Neural cell (in vitro differentiated cells): ENCODE measurements at regions not wholly inside any gene's neighbourhood (a gene's known extent, or its start where the extent isn't known, plus 50 kb on each side); places are given as distances from the start of the nearest gene placed in this dataset.

Experiments used
- H2AFZ ChIP-seq: fragments of 200-600, 300-800 bp; sonication (generic), shearing (Covaris generic); 2 replicates; pipeline ENCODE4 v1.6.0; 2014; ENCODE audit warnings: low read depth, mild to moderate bottlenecking, antibody characterized with exemption, low read length, moderate library complexity
- H3F3A ChIP-seq: fragments of 200-600 bp; shearing (Covaris generic); 2 replicates; pipeline ENCODE4 v1.6.1; 2016; ENCODE audit warnings: mild to moderate bottlenecking, moderate library complexity, mixed read lengths, antibody characterized with exemption, low read length; ENCODE audit not compliant: insufficient read depth, poor library complexity, severe bottlenecking
- H3K27ac ChIP-seq: fragments of 200-600, 300-800 bp; sonication (generic), shearing (Covaris generic); 2 replicates; pipeline ENCODE4 v1.5.1; 2014; ENCODE audit warnings: mild to moderate bottlenecking, low read length, moderate library complexity
- H3K27me3 ChIP-seq: fragments of 300-800, 200-600 bp; sonication (generic), shearing (Covaris generic); 2 replicates; pipeline ENCODE4 v1.6.0; 2014; ENCODE audit warnings: mild to moderate bottlenecking, low read depth, low read length, moderate library complexity; ENCODE audit not compliant: insufficient read depth
- H3K36me3 ChIP-seq: fragments of 300-800, 200-600 bp; sonication (generic), shearing (Covaris generic); 2 replicates; pipeline ENCODE4 v1.5.1; 2014; ENCODE audit warnings: mild to moderate bottlenecking, antibody characterized with exemption, low read length, moderate library complexity; ENCODE audit not compliant: insufficient read depth
- H3K4me2 ChIP-seq: fragments of 300-800, 200-600 bp; sonication (generic), shearing (Covaris generic); 2 replicates; pipeline ENCODE4 v1.6.0; 2014; ENCODE audit warnings: mild to moderate bottlenecking, low read length
- H3K4me3 ChIP-seq: fragments of 300-800, 200-600 bp; sonication (generic), shearing (Covaris generic); 2 replicates; pipeline ENCODE4 v1.5.1; 2014; ENCODE audit warnings: mild to moderate bottlenecking, low read length, moderate library complexity
- H3K79me2 ChIP-seq: fragments of 200-600 bp; shearing (Covaris generic); replicated peaks from 2 replicates; pipeline ENCODE4 v1.6.0; 2014; ENCODE audit warnings: mild to moderate bottlenecking, low read length, moderate library complexity; ENCODE audit not compliant: insufficient read depth
- H3K9ac ChIP-seq: fragments of 300-800, 200-600 bp; sonication (generic), shearing (Covaris generic); 2 replicates; pipeline ENCODE4 v1.6.1; 2016; ENCODE audit warnings: mild to moderate bottlenecking, low read length, mixed read lengths
- H3K9me2 ChIP-seq: fragments of 200-600 bp; shearing (Covaris generic); 2 replicates; pipeline ENCODE4 v1.6.1; 2016; ENCODE audit warnings: mild to moderate bottlenecking, low read length, mixed read lengths; ENCODE audit not compliant: insufficient read depth
- H3K9me3 ChIP-seq: fragments of 200-600, 300-800 bp; sonication (generic), shearing (Covaris generic); 2 replicates; pipeline ENCODE4 v1.6.1; 2016; ENCODE audit warnings: mild to moderate bottlenecking, mixed run types, low read length, moderate library complexity, mixed read lengths
- H4K20me1 ChIP-seq: fragments of 200-600 bp; shearing (Covaris generic); 2 replicates; pipeline ENCODE4 v1.6.1; 2016; ENCODE audit warnings: mild to moderate bottlenecking, mixed run types; ENCODE audit not compliant: insufficient read depth
- EP300 ChIP-seq: fragments of 450-650 bp; conservative IDR thresholded peaks from 2 replicates; pipeline ENCODE4 v1.6.1; 2014; ENCODE audit warnings: antibody characterized with exemption, mild to moderate bottlenecking, moderate library complexity; ENCODE audit not compliant: poor library complexity, severe bottlenecking
- EZH2 ChIP-seq: fragments of 200-600, 300-800 bp; shearing (Covaris generic), sonication (generic); IDR thresholded peaks from 2 replicates; pipeline ENCODE4 v1.6.1; 2014; ENCODE audit warnings: antibody characterized with exemption, low read length, borderline replicate concordance, mild to moderate bottlenecking; ENCODE audit not compliant: insufficient read depth, poor library complexity, severe bottlenecking
- MXI1 ChIP-seq: fragments of 450-650 bp; conservative IDR thresholded peaks from 2 replicates; pipeline ENCODE4 v1.6.1; 2014; ENCODE audit warnings: antibody characterized with exemption, mild to moderate bottlenecking; ENCODE audit not compliant: poor library complexity, severe bottlenecking
- POLR2AphosphoS5 ChIP-seq: IDR thresholded peaks from 2 replicates; pipeline ENCODE4 v1.6.1; 2012
- RAD21 ChIP-seq: fragments of 450-650 bp; conservative IDR thresholded peaks from 2 replicates; pipeline ENCODE4 v1.6.1; 2014; ENCODE audit warnings: antibody characterized with exemption, mild to moderate bottlenecking, moderate library complexity
- SMC3 ChIP-seq: fragments of 450-650 bp; conservative IDR thresholded peaks from 2 replicates; pipeline ENCODE4 v1.6.1; 2014; ENCODE audit warnings: antibody characterized with exemption, mild to moderate bottlenecking, moderate library complexity; ENCODE audit not compliant: poor library complexity
- TAF1 ChIP-seq: IDR thresholded peaks from 2 replicates; pipeline ENCODE4 v1.6.1; 2012; ENCODE audit warnings: low read depth
- TF ChIP-seq, protein P1 (sequence below): IDR thresholded peaks from 2 replicates; pipeline ENCODE4 v1.6.1; 2012; ENCODE audit warnings: borderline replicate concordance
- TF ChIP-seq, protein P2 (sequence below): fragments of 450-650 bp; IDR thresholded peaks from 2 replicates; pipeline ENCODE4 v1.5.1; 2014; ENCODE audit warnings: antibody characterized with exemption, mild to moderate bottlenecking, moderate library complexity; ENCODE audit not compliant: poor library complexity, severe bottlenecking

DNA sequence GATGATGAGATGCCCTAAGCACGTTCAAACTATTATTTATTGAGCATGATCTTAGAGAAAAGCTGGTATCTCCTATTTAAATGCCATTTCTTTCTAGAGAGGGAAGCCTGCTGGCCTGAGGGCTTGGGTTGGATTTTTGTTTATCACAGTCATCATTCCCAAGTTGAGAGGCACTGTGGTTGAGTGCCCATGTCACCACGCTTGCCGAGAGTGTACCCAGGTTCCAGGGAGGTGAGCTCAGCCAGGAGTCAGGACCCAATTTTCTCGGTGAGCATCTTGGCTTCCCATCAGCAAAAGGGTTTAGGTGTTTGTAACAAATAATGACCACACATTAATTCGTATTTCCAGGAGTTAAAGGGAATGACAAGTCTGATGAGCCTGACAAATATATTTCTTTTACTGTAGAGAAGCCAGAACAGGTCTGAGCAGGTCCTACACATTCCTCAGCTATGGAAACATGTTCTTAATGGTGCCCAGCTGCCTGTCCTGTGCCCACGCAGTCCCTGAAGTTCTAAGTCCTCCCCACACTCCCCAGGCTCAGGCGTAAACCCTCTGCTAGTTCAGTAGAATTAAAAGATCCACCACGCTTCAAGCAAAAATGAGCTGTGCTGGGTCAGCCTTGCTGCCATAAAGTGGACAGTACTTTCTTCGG lies 258.9 kb upstream of the IRX2 start:
- Histone ChIP-seq H3K9ac (no peak overlapping the region), H3K4me2 (no peak overlapping the region), H3K9me3 (no peaks in the 10 kb centered on the region), H3K27ac (no peak overlapping the region), H3K27me3 (no peaks in the 10 kb centered on the region), H4K20me1 (no peaks in the 10 kb centered on the region), H3K4me3 (no peak overlapping the region), H3K9me2 (no peaks in the 10 kb centered on the region), H2AFZ (no peak overlapping the region), H3F3A (no peaks in the 10 kb centered on the region), H3K79me2 (no peaks in the 10 kb centered on the region), H3K36me3 (no peaks in the 10 kb centered on the region)
- TF ChIP-seq TAF1 (no peak), EP300 (no peak), SMC3 (no peak), MXI1 (no peak), EZH2 (no peak), RAD21 (no peak), POLR2AphosphoS5 (no peak)
- TF ChIP-seq, protein P1, sequence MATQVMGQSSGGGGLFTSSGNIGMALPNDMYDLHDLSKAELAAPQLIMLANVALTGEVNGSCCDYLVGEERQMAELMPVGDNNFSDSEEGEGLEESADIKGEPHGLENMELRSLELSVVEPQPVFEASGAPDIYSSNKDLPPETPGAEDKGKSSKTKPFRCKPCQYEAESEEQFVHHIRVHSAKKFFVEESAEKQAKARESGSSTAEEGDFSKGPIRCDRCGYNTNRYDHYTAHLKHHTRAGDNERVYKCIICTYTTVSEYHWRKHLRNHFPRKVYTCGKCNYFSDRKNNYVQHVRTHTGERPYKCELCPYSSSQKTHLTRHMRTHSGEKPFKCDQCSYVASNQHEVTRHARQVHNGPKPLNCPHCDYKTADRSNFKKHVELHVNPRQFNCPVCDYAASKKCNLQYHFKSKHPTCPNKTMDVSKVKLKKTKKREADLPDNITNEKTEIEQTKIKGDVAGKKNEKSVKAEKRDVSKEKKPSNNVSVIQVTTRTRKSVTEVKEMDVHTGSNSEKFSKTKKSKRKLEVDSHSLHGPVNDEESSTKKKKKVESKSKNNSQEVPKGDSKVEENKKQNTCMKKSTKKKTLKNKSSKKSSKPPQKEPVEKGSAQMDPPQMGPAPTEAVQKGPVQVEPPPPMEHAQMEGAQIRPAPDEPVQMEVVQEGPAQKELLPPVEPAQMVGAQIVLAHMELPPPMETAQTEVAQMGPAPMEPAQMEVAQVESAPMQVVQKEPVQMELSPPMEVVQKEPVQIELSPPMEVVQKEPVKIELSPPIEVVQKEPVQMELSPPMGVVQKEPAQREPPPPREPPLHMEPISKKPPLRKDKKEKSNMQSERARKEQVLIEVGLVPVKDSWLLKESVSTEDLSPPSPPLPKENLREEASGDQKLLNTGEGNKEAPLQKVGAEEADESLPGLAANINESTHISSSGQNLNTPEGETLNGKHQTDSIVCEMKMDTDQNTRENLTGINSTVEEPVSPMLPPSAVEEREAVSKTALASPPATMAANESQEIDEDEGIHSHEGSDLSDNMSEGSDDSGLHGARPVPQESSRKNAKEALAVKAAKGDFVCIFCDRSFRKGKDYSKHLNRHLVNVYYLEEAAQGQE: no peak
- TF ChIP-seq, protein P2, sequence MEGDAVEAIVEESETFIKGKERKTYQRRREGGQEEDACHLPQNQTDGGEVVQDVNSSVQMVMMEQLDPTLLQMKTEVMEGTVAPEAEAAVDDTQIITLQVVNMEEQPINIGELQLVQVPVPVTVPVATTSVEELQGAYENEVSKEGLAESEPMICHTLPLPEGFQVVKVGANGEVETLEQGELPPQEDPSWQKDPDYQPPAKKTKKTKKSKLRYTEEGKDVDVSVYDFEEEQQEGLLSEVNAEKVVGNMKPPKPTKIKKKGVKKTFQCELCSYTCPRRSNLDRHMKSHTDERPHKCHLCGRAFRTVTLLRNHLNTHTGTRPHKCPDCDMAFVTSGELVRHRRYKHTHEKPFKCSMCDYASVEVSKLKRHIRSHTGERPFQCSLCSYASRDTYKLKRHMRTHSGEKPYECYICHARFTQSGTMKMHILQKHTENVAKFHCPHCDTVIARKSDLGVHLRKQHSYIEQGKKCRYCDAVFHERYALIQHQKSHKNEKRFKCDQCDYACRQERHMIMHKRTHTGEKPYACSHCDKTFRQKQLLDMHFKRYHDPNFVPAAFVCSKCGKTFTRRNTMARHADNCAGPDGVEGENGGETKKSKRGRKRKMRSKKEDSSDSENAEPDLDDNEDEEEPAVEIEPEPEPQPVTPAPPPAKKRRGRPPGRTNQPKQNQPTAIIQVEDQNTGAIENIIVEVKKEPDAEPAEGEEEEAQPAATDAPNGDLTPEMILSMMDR: no peak

DNA sequence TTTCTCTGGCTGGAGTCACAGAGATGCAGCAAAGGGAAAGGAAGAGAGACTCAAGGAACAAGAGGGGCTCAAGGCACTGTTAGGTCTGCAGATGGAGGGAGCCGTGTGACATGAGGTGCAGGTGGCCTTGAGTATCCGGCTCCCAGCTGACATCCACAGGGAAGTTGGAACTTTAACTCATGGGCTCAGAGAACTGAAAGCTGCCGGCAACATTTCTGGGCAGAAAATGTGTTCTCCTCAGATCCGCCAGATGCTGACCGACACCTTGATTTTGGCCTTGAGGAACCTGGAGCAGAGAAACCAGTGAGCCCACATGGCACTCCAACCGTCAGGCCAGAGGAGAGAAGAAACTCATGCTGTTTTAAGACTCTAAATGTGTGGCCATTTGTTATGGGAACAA lies 258.1 kb upstream of the IRX2 start:
- H3K27me3 ChIP-seq: no peaks in the 10 kb centered on the region
- H3K36me3 ChIP-seq: no peaks in the 10 kb centered on the region
- H3K27ac ChIP-seq: no peak overlapping the region
- no peaks in the 10 kb centered on the region for H3K9me2 ChIP-seq
- H3K9me3 ChIP-seq: no peaks in the 10 kb centered on the region
- no peaks in the 10 kb centered on the region for H4K20me1 ChIP-seq
- TF ChIP-seq, protein P2: no peak
- TF ChIP-seq POLR2AphosphoS5 (no peak), EZH2 (no peak), SMC3 (no peak), MXI1 (no peak), EP300 (no peak), TAF1 (no peak), RAD21 (no peak)
- TF ChIP-seq, protein P1: no peak
- H2AFZ ChIP-seq: no peak overlapping the region
- no peak overlapping the region for H3K9ac ChIP-seq
- H3K4me3 ChIP-seq: no peak overlapping the region
- no peak overlapping the region for H3K4me2 ChIP-seq
- H3K79me2 ChIP-seq: no peaks in the 10 kb centered on the region
- H3F3A ChIP-seq: no peaks in the 10 kb centered on the region
